ENCODE measurements at regions not wholly inside any gene's neighbourhood (a gene's known extent, or its start where the extent isn't known, plus 50 kb on each side); places are given as distances from the start of the nearest gene placed in this dataset.

DNA sequence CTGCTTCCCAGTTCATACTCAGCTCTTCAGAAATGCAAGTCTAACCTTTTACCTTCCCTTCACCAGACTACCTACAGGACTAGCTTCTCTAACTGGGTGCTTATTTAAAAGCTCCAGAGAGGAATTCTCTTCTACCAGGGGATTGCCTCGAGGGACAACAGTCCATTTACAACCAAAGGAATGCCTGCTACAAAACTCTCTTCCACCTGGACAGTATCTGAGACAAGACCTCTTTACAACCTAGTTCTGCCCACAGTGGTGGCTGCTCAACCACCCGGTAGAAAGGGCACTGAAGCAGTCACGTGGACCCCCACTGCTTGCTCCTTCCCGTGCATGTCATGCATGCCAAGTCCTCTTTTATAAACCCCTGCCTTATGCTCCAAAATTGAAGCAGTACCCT is 158.1 kb upstream of the ANXA10 start:
- Mint-ChIP-seq H3K4me1 (ENCODE audit: low read depth) (peaks cover 2% of the 10 kb centered on the region; the same call in 1 of the 2 replicates), H3K9me3 (no peaks in the 10 kb centered on the region), H3K27ac (no peak overlapping the region), H3K27me3 (ENCODE audit: insufficient read depth) (peaks cover 3% of the 10 kb centered on the region), H3K4me3 (no peak overlapping the region), H3K36me3 (ENCODE audit: low read depth) (no peaks in the 10 kb centered on the region)
- DNase-seq = no peak
- TF ChIP-seq, protein P1, sequence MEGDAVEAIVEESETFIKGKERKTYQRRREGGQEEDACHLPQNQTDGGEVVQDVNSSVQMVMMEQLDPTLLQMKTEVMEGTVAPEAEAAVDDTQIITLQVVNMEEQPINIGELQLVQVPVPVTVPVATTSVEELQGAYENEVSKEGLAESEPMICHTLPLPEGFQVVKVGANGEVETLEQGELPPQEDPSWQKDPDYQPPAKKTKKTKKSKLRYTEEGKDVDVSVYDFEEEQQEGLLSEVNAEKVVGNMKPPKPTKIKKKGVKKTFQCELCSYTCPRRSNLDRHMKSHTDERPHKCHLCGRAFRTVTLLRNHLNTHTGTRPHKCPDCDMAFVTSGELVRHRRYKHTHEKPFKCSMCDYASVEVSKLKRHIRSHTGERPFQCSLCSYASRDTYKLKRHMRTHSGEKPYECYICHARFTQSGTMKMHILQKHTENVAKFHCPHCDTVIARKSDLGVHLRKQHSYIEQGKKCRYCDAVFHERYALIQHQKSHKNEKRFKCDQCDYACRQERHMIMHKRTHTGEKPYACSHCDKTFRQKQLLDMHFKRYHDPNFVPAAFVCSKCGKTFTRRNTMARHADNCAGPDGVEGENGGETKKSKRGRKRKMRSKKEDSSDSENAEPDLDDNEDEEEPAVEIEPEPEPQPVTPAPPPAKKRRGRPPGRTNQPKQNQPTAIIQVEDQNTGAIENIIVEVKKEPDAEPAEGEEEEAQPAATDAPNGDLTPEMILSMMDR (IDR thresholded peaks at IDR 0.05) = no peak

DNA sequence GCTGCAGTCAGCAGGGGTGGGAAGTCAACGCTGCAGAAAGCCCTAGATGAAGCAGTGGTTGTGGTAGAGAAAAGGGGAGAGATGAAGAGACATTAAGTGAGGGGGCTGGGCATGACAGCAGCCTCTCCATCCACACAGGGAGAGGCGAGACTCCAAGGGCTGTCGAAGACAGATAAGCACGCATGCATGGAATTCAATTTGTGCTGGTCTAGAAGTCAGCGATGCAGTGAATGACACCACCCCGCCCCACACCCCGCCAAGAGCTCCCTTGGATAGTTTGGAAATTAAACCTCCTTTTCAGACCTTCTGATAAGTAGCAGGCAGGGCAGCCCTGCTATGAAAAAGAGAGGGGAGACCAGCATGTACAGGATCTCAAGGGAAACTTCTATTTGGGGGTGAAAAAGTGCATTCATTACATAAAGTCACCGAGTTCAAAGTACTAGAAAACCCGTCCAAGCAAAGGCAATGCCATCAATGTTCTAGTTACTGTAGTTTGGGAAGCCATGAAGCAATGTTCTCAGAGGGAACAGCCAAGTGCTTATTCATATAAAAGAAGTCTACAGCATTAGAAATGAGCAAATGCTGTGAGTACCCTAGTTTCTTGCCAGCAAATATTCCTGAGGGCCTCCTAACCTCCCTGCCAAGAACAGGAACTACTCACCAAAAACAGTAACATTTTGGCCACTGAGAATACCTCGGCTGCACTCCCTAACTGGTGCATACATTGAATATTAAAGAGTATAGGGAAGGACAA is 152.3 kb upstream of the ANXA10 start:
- no peaks in the 10 kb centered on the region for H3K36me3 Mint-ChIP-seq (ENCODE audit: low read depth)
- peaks cover 29% of the 10 kb centered on the region; the same call in 1 of the 2 replicates for H3K4me1 Mint-ChIP-seq (ENCODE audit: low read depth)
- H3K27me3 Mint-ChIP-seq (ENCODE audit: insufficient read depth) = peaks cover 3% of the 10 kb centered on the region; the same call in 1 of the 2 replicates
- H3K27ac Mint-ChIP-seq = no peak overlapping the region
- H3K4me3 Mint-ChIP-seq = peak overlapping the region; percentile 3; the same call in 1 of the 2 replicates
- no peaks in the 10 kb centered on the region for H3K9me3 Mint-ChIP-seq
- TF ChIP-seq, protein P1 (IDR thresholded peaks at IDR 0.05) = no peak
- DNase-seq = no peak

DNA sequence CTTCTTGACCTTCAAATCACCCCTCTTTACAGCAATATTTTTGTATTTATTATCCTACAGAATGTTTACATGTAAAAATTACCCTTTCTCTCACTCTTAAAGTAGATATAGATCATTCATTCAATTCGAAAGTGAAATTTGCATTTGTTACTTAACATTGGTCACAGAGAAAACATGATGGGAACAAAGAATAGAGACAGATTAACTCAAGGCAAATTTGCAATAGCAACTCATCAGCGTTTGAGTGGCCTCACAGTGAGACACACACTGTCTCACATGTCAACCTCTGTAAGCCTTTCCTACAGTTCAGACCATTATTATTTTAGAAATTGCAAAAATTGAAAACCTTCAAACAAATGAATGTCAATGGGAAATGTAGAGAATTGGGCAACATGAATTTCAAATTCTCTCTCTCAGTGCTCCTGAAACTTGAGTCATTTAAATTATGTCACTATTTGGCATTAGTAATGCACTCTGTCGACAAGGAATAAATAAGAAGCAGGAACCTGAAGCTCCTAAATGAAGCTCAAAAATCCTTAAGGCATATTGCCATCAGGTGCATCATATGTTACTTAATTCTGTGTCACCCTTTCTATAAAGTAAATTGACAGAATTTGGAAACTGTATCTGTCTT is 148.3 kb upstream of the ANXA10 start:
- no peak overlapping the region for H3K27ac Mint-ChIP-seq
- peaks cover 29% of the 10 kb centered on the region; the same call in 1 of the 2 replicates for H3K4me1 Mint-ChIP-seq (ENCODE audit: low read depth)
- no peaks in the 10 kb centered on the region for H3K36me3 Mint-ChIP-seq (ENCODE audit: low read depth)
- TF ChIP-seq, protein P1 (IDR thresholded peaks at IDR 0.05) = no peak
- DNase-seq = no peak
- no peaks in the 10 kb centered on the region for H3K9me3 Mint-ChIP-seq
- peaks cover 2% of the 10 kb centered on the region; the same call in 1 of the 2 replicates for H3K27me3 Mint-ChIP-seq (ENCODE audit: insufficient read depth)
- no peak overlapping the region for H3K4me3 Mint-ChIP-seq

DNA sequence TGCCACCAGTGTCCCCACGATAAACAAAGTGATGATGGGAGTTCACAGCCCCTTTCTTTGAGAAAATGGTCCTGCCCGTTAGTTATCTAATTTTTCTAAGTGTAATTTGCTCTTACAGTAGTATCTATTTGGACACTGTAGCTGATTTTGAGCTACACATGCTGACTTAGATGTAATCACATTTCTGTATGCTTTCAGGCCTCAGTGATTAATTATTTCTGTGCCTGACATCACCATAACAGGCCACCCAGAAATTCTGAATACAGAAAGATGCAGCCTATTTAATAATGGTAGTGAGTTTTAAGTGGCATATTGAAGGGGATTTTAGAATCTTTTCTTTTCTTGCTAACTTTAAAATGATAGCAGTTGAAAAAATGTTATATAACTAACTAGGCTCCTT is 147.6 kb upstream of the ANXA10 start:
- Mint-ChIP-seq H3K4me1 (ENCODE audit: low read depth) (peaks cover 22% of the 10 kb centered on the region; the same call in 1 of the 2 replicates), H3K27ac (no peak overlapping the region), H3K4me3 (no peak overlapping the region), H3K27me3 (ENCODE audit: insufficient read depth) (peaks cover 2% of the 10 kb centered on the region; the same call in 1 of the 2 replicates), H3K9me3 (no peaks in the 10 kb centered on the region), H3K36me3 (ENCODE audit: low read depth) (no peaks in the 10 kb centered on the region)
- no peak for DNase-seq
- TF ChIP-seq, protein P1 (IDR thresholded peaks at IDR 0.05) = no peak

DNA sequence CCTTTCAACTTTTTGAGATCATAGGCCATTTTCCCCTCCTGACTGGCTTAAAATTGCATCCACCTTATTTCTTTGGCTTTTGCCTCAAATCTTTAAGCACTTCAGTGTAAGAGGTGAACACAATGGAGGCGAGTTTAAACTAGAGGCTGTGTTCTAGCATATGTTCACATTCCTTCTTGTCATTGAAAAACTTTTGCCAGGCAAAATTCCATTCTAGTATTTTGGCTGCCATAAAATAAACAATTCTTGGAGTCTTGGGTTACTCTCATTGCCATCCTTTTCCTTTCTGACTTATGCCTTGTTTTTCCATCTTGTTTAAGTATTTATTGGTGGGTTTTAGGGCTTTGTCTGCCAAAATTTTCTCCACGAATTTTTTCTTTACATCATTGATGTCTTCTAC is 137.3 kb upstream of the ANXA10 start:
- H3K27me3 Mint-ChIP-seq (ENCODE audit: insufficient read depth) = no peaks in the 10 kb centered on the region; the same call in 1 of the 2 replicates
- H3K4me3 Mint-ChIP-seq = no peak overlapping the region
- peaks cover 18% of the 10 kb centered on the region for H3K4me1 Mint-ChIP-seq (ENCODE audit: low read depth)
- H3K27ac Mint-ChIP-seq = no peak overlapping the region
- peaks cover 6% of the 10 kb centered on the region; the same call in 1 of the 2 replicates for H3K36me3 Mint-ChIP-seq (ENCODE audit: low read depth)
- DNase-seq = no peak
- H3K9me3 Mint-ChIP-seq = peaks cover 28% of the 10 kb centered on the region
- TF ChIP-seq, protein P1 (IDR thresholded peaks at IDR 0.05) = no peak

Measured in HFFc6 (cell line).